HCT116 (cell line): ENCODE measurements at regions not wholly inside any gene's neighbourhood (a gene's known extent, or its start where the extent isn't known, plus 50 kb on each side); places are given as distances from the start of the nearest gene placed in this dataset.

Experiments
- ATAC-seq: fragments of 200-7000 bp; cut with Tn5 transposase; 2 replicates; pipeline ENCODE4 v1.9.1; 2020; ENCODE audit warnings: mild to moderate bottlenecking, moderate library complexity
- BruUV-seq: library from RNA; stranded (reverse); fragments of 400-500 nt; replicated peaks from 2 replicates; lab custom pipeline; 2021; lab: Mats Ljungman, UMichigan
- CTCF ChIA-PET: fragments of 300-600 bp; sonication (Branson Sonifier 250); formaldehyde crosslinking; loops from one replicate; lab custom pipeline; 2021; ENCODE audit warnings: antibody characterized with exemption; lab: Charles Lee
- POLR2A ChIA-PET: fragments of 300-600, 350-600 bp; sonication (Branson Sonifier 250); formaldehyde crosslinking; loops from one replicate; lab custom pipeline; 2021; ENCODE audit warnings: antibody characterized with exemption; lab: Charles Lee
- RAD21 ChIA-PET, 2 experiments: fragments of 300-600 bp; sonication (Branson Sonifier 250); formaldehyde crosslinking; loops; one replicate each; lab custom pipeline; 2023; ENCODE audit warnings: low total read pairs in 2 of 2; ENCODE audit not compliant: uncharacterized antibody in 2 of 2, unreplicated experiment in 2 of 2, low non-redundant PET in 1 of 2; lab: Charles Lee
- DNase-seq: peaks from one replicate; pipeline ENCODE4 v3.0.0-alpha.2; 2010; ENCODE audit warnings: low read depth, low spot score
- H2AFZ ChIP-seq: fragments of 200-600 bp; shearing (Covaris generic), sonication (generic); 2 replicates; pipeline ENCODE4 v1.6.1; 2017; ENCODE audit warnings: low read depth, mixed run types, mixed read lengths, antibody characterized with exemption, low read length; ENCODE audit not compliant: poor library complexity, severe bottlenecking
- H3K27ac ChIP-seq: 2 replicates; pipeline ENCODE4 v1.5.1; 2012; ENCODE audit warnings: low read depth, low read length
- H3K27me3 ChIP-seq: fragments of 200-600 bp; sonication (generic); 2 replicates; pipeline ENCODE4 v1.6.1; 2016; ENCODE audit warnings: mixed run types, low read length, mixed read lengths; ENCODE audit not compliant: insufficient read depth
- H3K36me3 ChIP-seq, 2 experiments: fragments of 200-500 bp in 1 of 2; fragments of 200-600 bp in 1 of 2; sonication (Bioruptor generic) in 1 of 2; sonication (generic) in 1 of 2; 2 replicates each; pipeline versions ENCODE4 v1.5.1 to v1.6.1; 2014 to 2016; ENCODE audit warnings: low read length in 2 of 2, inconsistent platforms in 1 of 2, mixed read lengths in 1 of 2, mixed run types in 1 of 2; ENCODE audit not compliant: insufficient read depth in 2 of 2, control insufficient read depth in 1 of 2
- H3K4me1 ChIP-seq, 2 experiments: fragments of 200-600 bp in 1 of 2; sonication (generic) in 1 of 2; 2 replicates each; pipeline versions ENCODE4 v1.5.1 to v1.6.1; 2012 to 2017; ENCODE audit warnings: low read length in 2 of 2, inconsistent platforms in 1 of 2, mild to moderate bottlenecking in 1 of 2, mixed read lengths in 1 of 2, mixed run types in 1 of 2, moderate library complexity in 1 of 2; ENCODE audit not compliant: insufficient read depth in 2 of 2, control insufficient read depth in 1 of 2
- H3K4me2 ChIP-seq: fragments of 200-600 bp; sonication (generic); 2 replicates; pipeline ENCODE4 v1.6.1; 2017; ENCODE audit warnings: mixed run types, low read length, mixed read lengths
- H3K4me3 ChIP-seq, 2 experiments: fragments of 200-600 bp in 1 of 2; sonication (generic) in 1 of 2; replicated peaks in 1 of 2; 2 replicates each; pipeline ENCODE4 v1.5.1; 2011 to 2016; ENCODE audit warnings: low read length in 2 of 2, control low read depth in 1 of 2, low read depth in 1 of 2, mild to moderate bottlenecking in 1 of 2, mixed read lengths in 1 of 2, mixed run types in 1 of 2
- H3K79me2 ChIP-seq: fragments of 200-600 bp; sonication (generic); 2 replicates; pipeline ENCODE4 v1.6.1; 2017; ENCODE audit warnings: mild to moderate bottlenecking, mixed run types, low read length, moderate library complexity, mixed read lengths; ENCODE audit not compliant: insufficient read depth
- H3K9ac ChIP-seq: fragments of 200-600 bp; sonication (generic); 2 replicates; pipeline ENCODE4 v1.6.1; 2016; ENCODE audit warnings: low read length, mixed read lengths
- H3K9me2 ChIP-seq: fragments of 200-600 bp; sonication (generic), shearing (Covaris generic); 2 replicates; pipeline ENCODE4 v1.6.1; 2017; ENCODE audit warnings: mixed run types, mild to moderate bottlenecking, moderate library complexity; ENCODE audit not compliant: insufficient read depth
- H3K9me3 ChIP-seq, 2 experiments: fragments of 200-500 bp in 1 of 2; fragments of 200-600 bp in 1 of 2; sonication (Bioruptor generic) in 1 of 2; sonication (generic) in 1 of 2; 2 replicates each; pipeline ENCODE4 v1.6.1; 2014 to 2017; ENCODE audit warnings: low read length in 2 of 2, mixed read lengths in 2 of 2, inconsistent platforms in 1 of 2, low read depth in 1 of 2, mild to moderate bottlenecking in 1 of 2, mixed run types in 1 of 2, moderate library complexity in 1 of 2; ENCODE audit not compliant: control insufficient read depth in 1 of 2, insufficient read depth in 1 of 2
- H4K20me1 ChIP-seq: fragments of 200-600 bp; sonication (generic), shearing (Covaris generic); 2 replicates; pipeline ENCODE4 v1.6.1; 2017; ENCODE audit warnings: mixed run types, mild to moderate bottlenecking, moderate library complexity; ENCODE audit not compliant: insufficient read depth
- CBX3 ChIP-seq: IDR thresholded peaks from 2 replicates; pipeline ENCODE4 v1.6.1; 2012; ENCODE audit warnings: low read depth
- CEBPB ChIP-seq: IDR thresholded peaks from 2 replicates; pipeline ENCODE4 v1.6.1; 2012; ENCODE audit warnings: low read depth
- EGR1 ChIP-seq: IDR thresholded peaks from 2 replicates; pipeline ENCODE4 v1.6.1; 2012; ENCODE audit warnings: low read depth
- ELF1 ChIP-seq: IDR thresholded peaks from 2 replicates; pipeline ENCODE4 v1.6.1; 2012; ENCODE audit warnings: low read depth, borderline replicate concordance
- EZH2 ChIP-seq: fragments of 200-600 bp; sonication (generic); IDR thresholded peaks from 2 replicates; pipeline ENCODE4 v1.6.1; 2017; ENCODE audit warnings: antibody characterized with exemption, mixed run types
- EZH2phosphoT487 ChIP-seq: fragments of 200-600 bp; IDR thresholded peaks from 2 replicates; pipeline ENCODE4 v1.6.1; 2018; ENCODE audit warnings: antibody characterized with exemption, borderline replicate concordance
- POLR2A ChIP-seq: IDR thresholded peaks from 2 replicates; pipeline ENCODE4 v1.7.0; 2011; ENCODE audit warnings: borderline replicate concordance; ENCODE audit not compliant: insufficient read depth, insufficient read length; ENCODE audit errors: extremely low read depth
- POLR2AphosphoS5 ChIP-seq: IDR thresholded peaks from 2 replicates; pipeline ENCODE4 v1.6.1; 2011; ENCODE audit warnings: mild to moderate bottlenecking, low read depth, low read length, moderate library complexity
- REST ChIP-seq: IDR thresholded peaks from 2 replicates; pipeline ENCODE4 v1.6.1; 2012; ENCODE audit warnings: low read depth
- SIN3A ChIP-seq: IDR thresholded peaks from 2 replicates; pipeline ENCODE4 v1.6.1; 2012; ENCODE audit warnings: low read depth
- SP1 ChIP-seq: IDR thresholded peaks from 2 replicates; pipeline ENCODE4 v1.6.1; 2012; ENCODE audit warnings: low read depth
- SRF ChIP-seq: IDR thresholded peaks from 2 replicates; pipeline ENCODE4 v1.6.1; 2012; ENCODE audit warnings: low read depth
- TCF7L2 ChIP-seq: IDR thresholded peaks from 2 replicates; pipeline ENCODE4 v1.7.0; 2011; ENCODE audit warnings: borderline replicate concordance, inconsistent platforms; ENCODE audit not compliant: insufficient read depth, insufficient read length; ENCODE audit errors: extremely low read depth
- YY1 ChIP-seq: IDR thresholded peaks from 2 replicates; pipeline ENCODE4 v1.6.1; 2011; ENCODE audit warnings: low read length, low read depth, moderate library complexity, mild to moderate bottlenecking; ENCODE audit not compliant: insufficient replicate concordance; ENCODE audit errors: extremely low read depth
- ZNF274 ChIP-seq: fragments of 200-500 bp; sonication (Bioruptor generic); IDR thresholded peaks from 2 replicates; pipeline ENCODE4 v1.6.1; 2014; ENCODE audit warnings: mild to moderate bottlenecking, low read depth, low read length, inconsistent platforms
- intact Hi-C: fragments of 100-400 bp; cut with micrococcal nuclease; formaldehyde crosslinking; loops from 2 replicates; pipeline ENCODE4 v1.10.0; 2022
- TF ChIP-seq, protein P1 (sequence below): IDR thresholded peaks from 2 replicates; pipeline ENCODE4 v1.6.1; 2012
- TF ChIP-seq, protein P2 (sequence below), 3 experiments: fragments of 200-600 bp in 1 of 3; sonication (generic) in 1 of 3; IDR thresholded peaks in 2 of 3; conservative IDR thresholded peaks in 1 of 3; 2 replicates each; pipeline ENCODE4 v1.5.1; 2012 to 2017; ENCODE audit warnings: low read depth in 2 of 3, low read length in 2 of 3, antibody characterized with exemption in 1 of 3, borderline replicate concordance in 1 of 3, control low read depth in 1 of 3, mild to moderate bottlenecking in 1 of 3, mixed read lengths in 1 of 3, mixed run types in 1 of 3, moderate library complexity in 1 of 3; ENCODE audit not compliant: insufficient read depth in 1 of 3

- TF ChIP-seq REST (no peak), SRF (no peak), EZH2phosphoT487 (no peak), POLR2A (no peak)
- TF ChIP-seq, all 23 proteins: peak for 0
Observed at GRCh38 chr6:139922236-139922635, 547.8 kb upstream of the CITED2 start (continued).

GRCh38 chr6:139920776-139921100 lies 546.3 kb upstream of the CITED2 start:
- H3K36me3 ChIP-seq = no peaks in the 10 kb centered on the region
- no TSS peak for BruUV-seq
- H3K4me3 ChIP-seq = no peak overlapping the region
- intact Hi-C loops = no loop called here
- H2AFZ ChIP-seq = no peak overlapping the region
- ATAC-seq (no peak), DNase-seq (no peak)
- no peaks in the 10 kb centered on the region for H3K4me1 ChIP-seq
- H3K9me3 ChIP-seq = no peaks in the 10 kb centered on the region
- H3K9ac ChIP-seq = no peak overlapping the region
- H4K20me1 ChIP-seq = no peaks in the 10 kb centered on the region
- H3K27ac ChIP-seq = no peak overlapping the region
- no peak overlapping the region for H3K4me2 ChIP-seq
- ChIA-PET CTCF (no interaction called here), POLR2A (no interaction called here), RAD21 (no interaction called here)
- H3K79me2 ChIP-seq = no peaks in the 10 kb centered on the region
- H3K9me2 ChIP-seq = no peaks in the 10 kb centered on the region
- no peaks in the 10 kb centered on the region for H3K27me3 ChIP-seq
- TF ChIP-seq POLR2AphosphoS5 = no peak
- TF ChIP-seq ZNF274 = no peak
- TF ChIP-seq, protein P1, sequence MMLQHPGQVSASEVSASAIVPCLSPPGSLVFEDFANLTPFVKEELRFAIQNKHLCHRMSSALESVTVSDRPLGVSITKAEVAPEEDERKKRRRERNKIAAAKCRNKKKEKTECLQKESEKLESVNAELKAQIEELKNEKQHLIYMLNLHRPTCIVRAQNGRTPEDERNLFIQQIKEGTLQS = no peak
- no peak for TF ChIP-seq POLR2A
- TF ChIP-seq SP1 = no peak
- no peak for TF ChIP-seq EZH2phosphoT487
- no peak for TF ChIP-seq YY1
- TF ChIP-seq, protein P2, sequence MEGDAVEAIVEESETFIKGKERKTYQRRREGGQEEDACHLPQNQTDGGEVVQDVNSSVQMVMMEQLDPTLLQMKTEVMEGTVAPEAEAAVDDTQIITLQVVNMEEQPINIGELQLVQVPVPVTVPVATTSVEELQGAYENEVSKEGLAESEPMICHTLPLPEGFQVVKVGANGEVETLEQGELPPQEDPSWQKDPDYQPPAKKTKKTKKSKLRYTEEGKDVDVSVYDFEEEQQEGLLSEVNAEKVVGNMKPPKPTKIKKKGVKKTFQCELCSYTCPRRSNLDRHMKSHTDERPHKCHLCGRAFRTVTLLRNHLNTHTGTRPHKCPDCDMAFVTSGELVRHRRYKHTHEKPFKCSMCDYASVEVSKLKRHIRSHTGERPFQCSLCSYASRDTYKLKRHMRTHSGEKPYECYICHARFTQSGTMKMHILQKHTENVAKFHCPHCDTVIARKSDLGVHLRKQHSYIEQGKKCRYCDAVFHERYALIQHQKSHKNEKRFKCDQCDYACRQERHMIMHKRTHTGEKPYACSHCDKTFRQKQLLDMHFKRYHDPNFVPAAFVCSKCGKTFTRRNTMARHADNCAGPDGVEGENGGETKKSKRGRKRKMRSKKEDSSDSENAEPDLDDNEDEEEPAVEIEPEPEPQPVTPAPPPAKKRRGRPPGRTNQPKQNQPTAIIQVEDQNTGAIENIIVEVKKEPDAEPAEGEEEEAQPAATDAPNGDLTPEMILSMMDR (IDR thresholded peaks at IDR 0.05 in 2 of 3, conservative IDR thresholded peaks at IDR 0.05 in 1 of 3; ENCODE audit: borderline replicate concordance in 1 of 3, insufficient read depth in 1 of 3, low read depth in 2 of 3, low read length in 2 of 3) = no peak
- no peak for TF ChIP-seq EGR1
- TF ChIP-seq REST = no peak
- TF ChIP-seq SIN3A = no peak
- TF ChIP-seq EZH2 = no peak
- TF ChIP-seq CEBPB = no peak
- TF ChIP-seq CBX3 = no peak
- TF ChIP-seq ELF1 = no peak
- TF ChIP-seq TCF7L2 = no peak
